Mucosa of rectum (tissue), 2 donors: ENCODE measurements at regions not wholly inside any gene's neighbourhood (a gene's known extent, or its start where the extent isn't known, plus 50 kb on each side); places are given as distances from the start of the nearest gene placed in this dataset.

Experiments used
- H3K27ac ChIP-seq, 2 donors: one replicate each; pipeline ENCODE4 v1.7.0; 2013; ENCODE audit warnings: inconsistent platforms in 2 of 2, low read depth in 2 of 2, low read length in 2 of 2
- H3K27me3 ChIP-seq, 2 donors: one replicate each; pipeline ENCODE4 v1.7.0; 2013; ENCODE audit warnings: low read length in 2 of 2; ENCODE audit not compliant: control insufficient read depth in 2 of 2, insufficient read depth in 2 of 2
- H3K36me3 ChIP-seq, 2 donors: one replicate each; pipeline ENCODE4 v1.7.0; 2013; ENCODE audit warnings: low read length in 2 of 2; ENCODE audit not compliant: control insufficient read depth in 2 of 2, insufficient read depth in 2 of 2
- H3K4me1 ChIP-seq, 2 donors: one replicate each; pipeline ENCODE4 v1.7.0; 2013; ENCODE audit warnings: low read length in 2 of 2, mild to moderate bottlenecking in 1 of 2; ENCODE audit not compliant: control insufficient read depth in 2 of 2, insufficient read depth in 2 of 2
- H3K4me3 ChIP-seq, 2 donors: one replicate each; pipeline ENCODE4 v1.7.0; 2013; ENCODE audit warnings: low read length in 2 of 2
- H3K9ac ChIP-seq, 2 donors: one replicate each; pipeline ENCODE4 v1.7.0; 2013; ENCODE audit warnings: low read length in 2 of 2, low read depth in 1 of 2, mild to moderate bottlenecking in 1 of 2
- H3K9me3 ChIP-seq, 2 donors: one replicate each; pipeline ENCODE4 v1.7.0; 2013; ENCODE audit warnings: low read length in 2 of 2; ENCODE audit not compliant: control insufficient read depth in 2 of 2
- donor health status: healthy.
- donor health status: Normal muscosa, but diverticular disease.

DNA sequence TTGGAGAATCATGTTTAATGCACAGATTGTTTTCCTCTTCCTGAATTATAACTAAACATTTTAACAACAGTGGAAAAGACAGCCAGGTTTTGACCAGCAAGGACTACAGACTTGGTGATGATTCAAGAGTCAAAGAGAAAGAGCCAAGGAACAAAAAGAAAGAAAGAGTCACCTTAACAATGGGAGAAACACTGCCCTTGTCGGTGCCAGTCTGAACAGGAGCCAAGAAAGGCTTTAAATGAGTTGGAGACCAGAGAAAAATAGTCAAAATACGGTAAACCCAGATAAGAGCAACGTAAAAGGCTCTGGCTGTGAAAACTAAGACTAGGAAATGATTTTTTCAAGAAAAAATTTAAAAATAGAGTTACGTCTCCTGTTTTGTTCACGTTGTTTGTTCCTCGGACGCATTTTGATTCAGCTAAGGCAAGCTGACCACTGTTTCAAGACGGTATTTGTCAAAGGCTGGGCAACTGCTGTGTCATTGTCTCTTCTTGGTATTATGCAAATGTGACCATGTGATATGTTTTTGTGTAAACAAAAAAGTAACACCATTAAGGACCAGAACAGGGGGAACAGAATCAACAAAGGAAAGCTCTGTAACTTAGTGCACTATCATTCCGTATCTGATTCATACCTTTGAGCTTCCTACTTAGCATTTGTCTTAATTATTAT is 634.5 kb downstream of the LIG4 start:
- Histone ChIP-seq H3K9me3 (no peaks in the 10 kb centered on the region), H3K4me3 (no peak overlapping the region), H3K36me3 (no peaks in the 10 kb centered on the region)

GRCh38 chr13:107576430-107576829 is 638.9 kb downstream of the LIG4 start:
- Histone ChIP-seq H3K36me3 (no peaks in the 10 kb centered on the region), H3K9me3 (no peaks in the 10 kb centered on the region), H3K9ac (no peak overlapping the region), H3K4me1 (no peaks in the 10 kb centered on the region), H3K27me3 (no peaks in the 10 kb centered on the region), H3K27ac (no peak overlapping the region), H3K4me3 (no peak overlapping the region)

More for the DNA sequence above, 634.5 kb downstream of the LIG4 start:
- Histone ChIP-seq H3K27me3 (no peaks in the 10 kb centered on the region), H3K9ac (no peak overlapping the region), H3K4me1 (no peaks in the 10 kb centered on the region), H3K27ac (no peak overlapping the region)

- no peak overlapping the region for H3K9ac ChIP-seq
- H3K4me3 ChIP-seq: no peak overlapping the region
- H3K27me3 ChIP-seq: no peaks in the 10 kb centered on the region
- H3K9me3 ChIP-seq: no peaks in the 10 kb centered on the region
- H3K27ac ChIP-seq: no peak overlapping the region
- H3K36me3 ChIP-seq: no peaks in the 10 kb centered on the region
- H3K4me1 ChIP-seq: no peaks in the 10 kb centered on the region
Measured at GRCh38 chr13:107574517-107575210, 640.7 kb downstream of the LIG4 start.

DNA sequence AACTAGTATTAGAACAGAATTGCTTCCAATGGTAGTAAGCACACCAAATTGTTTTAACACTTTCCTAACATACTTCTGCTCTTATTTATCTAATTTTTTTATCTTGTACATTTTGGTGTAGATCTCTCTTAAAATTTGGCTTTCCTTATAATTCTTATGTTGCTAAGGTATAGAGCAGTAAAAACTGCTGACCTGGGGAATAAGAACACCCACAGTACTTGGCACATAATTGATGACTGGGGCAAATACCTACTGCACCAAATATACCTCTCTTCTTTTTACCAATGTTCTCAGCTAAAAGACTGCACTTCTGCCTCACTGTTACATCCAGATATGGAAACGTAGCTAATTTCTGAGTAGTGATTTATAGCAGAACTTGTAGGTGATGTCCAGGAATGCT is 642.2 kb downstream of the LIG4 start:
- Histone ChIP-seq H3K9me3 (no peaks in the 10 kb centered on the region), H3K27ac (no peak overlapping the region), H3K4me3 (no peak overlapping the region), H3K4me1 (no peaks in the 10 kb centered on the region), H3K9ac (no peak overlapping the region), H3K27me3 (no peaks in the 10 kb centered on the region), H3K36me3 (no peaks in the 10 kb centered on the region)

DNA sequence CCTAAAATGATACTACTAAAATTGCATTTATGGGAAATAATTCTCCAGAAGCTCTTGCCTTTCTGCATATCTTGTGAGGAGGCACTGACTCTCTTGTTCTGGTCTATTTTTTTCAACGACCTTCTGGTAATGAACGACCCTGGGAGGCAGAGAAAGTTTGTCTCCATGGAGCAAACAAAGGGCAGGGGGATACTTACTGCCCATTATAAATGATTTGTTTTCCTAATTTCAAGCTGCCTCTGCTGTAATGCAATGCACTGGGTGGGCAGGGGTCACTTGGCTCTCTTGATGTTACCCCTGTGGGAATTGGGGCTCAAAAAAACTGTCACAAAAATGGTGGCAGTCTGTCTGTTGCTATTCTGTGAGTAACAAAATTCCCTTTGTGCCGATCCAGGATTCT is 643.2 kb downstream of the LIG4 start:
- no peaks in the 10 kb centered on the region for H3K27me3 ChIP-seq
- H3K36me3 ChIP-seq: no peaks in the 10 kb centered on the region
- H3K9ac ChIP-seq: no peak overlapping the region
- H3K9me3 ChIP-seq: no peaks in the 10 kb centered on the region
- no peak overlapping the region for H3K27ac ChIP-seq
- H3K4me1 ChIP-seq: no peaks in the 10 kb centered on the region
- H3K4me3 ChIP-seq: no peak overlapping the region

GRCh38 chr13:107568181-107568580 is 647.2 kb downstream of the LIG4 start:
- H3K36me3 ChIP-seq: no peaks in the 10 kb centered on the region
- H3K4me1 ChIP-seq: no peaks in the 10 kb centered on the region
- H3K9me3 ChIP-seq: no peaks in the 10 kb centered on the region
- H3K4me3 ChIP-seq: no peak overlapping the region
- no peak overlapping the region for H3K9ac ChIP-seq
- no peak overlapping the region for H3K27ac ChIP-seq
- H3K27me3 ChIP-seq: no peaks in the 10 kb centered on the region

DNA sequence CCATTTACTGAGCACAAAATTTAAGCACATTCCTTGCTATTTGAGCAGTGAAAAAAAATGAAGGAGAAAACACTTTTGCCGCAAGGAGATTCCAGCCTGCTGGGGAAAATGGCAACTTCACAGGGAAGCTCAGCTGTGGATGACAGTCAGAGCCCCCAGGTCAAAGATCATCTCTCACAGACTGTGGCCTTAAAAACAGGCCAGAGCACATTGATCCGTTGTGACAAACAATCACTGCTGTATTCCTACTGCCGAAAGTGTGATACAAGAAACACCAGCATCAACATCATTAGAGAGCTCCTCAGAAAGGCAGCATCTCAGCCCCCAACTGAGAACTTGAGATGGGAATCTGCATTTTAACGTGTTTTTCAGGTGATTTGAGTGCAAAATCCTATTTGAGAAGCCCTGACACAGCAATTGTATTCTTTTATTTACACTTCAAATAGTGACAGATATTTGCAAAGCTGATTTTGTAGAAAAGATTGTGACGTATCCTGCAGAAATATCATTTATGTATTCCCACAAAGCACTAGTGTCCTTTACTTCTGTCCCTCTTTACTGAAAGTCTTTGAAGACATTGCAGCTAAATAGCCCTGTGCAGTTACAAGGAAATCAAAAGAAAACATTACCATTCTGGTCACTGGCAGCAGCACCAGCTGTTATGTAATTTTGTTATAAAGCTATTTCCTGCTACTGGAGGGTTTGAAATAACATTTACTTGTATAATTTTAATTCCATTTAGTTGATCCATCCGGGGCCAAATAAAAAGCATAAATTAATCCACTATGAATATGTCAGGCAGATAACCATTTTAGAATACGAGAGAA is 652.0 kb downstream of the LIG4 start:
- Histone ChIP-seq H3K27me3 (no peaks in the 10 kb centered on the region), H3K4me1 (no peaks in the 10 kb centered on the region), H3K36me3 (no peaks in the 10 kb centered on the region), H3K4me3 (no peak overlapping the region), H3K9me3 (no peaks in the 10 kb centered on the region), H3K9ac (no peak overlapping the region), H3K27ac (no peak overlapping the region)

DNA sequence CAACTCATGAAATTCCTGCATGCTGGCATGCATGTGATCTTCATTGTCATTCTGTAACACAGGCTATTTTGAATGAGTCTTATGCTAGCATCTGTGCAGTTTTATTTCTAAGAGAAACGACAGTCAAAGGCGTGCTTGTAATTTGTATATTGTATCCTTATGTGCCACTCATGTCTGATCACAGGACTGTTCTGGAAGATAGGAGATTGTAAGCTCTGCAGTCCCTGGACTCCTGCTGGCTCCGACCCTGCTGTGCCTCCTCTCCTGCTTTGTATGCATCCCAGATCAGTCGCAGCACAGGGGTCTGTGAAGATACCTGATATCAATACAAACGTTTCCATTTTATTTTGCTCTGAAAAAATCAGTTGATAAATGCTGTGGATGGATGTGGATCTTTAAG is 653.1 kb downstream of the LIG4 start:
- Histone ChIP-seq H3K4me1 (no peaks in the 10 kb centered on the region), H3K4me3 (no peak overlapping the region), H3K9me3 (no peaks in the 10 kb centered on the region), H3K27ac (no peak overlapping the region), H3K27me3 (no peaks in the 10 kb centered on the region), H3K36me3 (no peaks in the 10 kb centered on the region), H3K9ac (no peak overlapping the region)

GRCh38 chr13:107554460-107554859 is 660.9 kb downstream of the LIG4 start:
- Histone ChIP-seq H3K9me3 (peaks cover 0 to 2% of the 10 kb centered on the region in 2 donors), H3K4me3 (no peak overlapping the region), H3K4me1 (no peaks in the 10 kb centered on the region), H3K27me3 (no peaks in the 10 kb centered on the region), H3K36me3 (no peaks in the 10 kb centered on the region), H3K9ac (no peak overlapping the region), H3K27ac (no peak overlapping the region)

DNA sequence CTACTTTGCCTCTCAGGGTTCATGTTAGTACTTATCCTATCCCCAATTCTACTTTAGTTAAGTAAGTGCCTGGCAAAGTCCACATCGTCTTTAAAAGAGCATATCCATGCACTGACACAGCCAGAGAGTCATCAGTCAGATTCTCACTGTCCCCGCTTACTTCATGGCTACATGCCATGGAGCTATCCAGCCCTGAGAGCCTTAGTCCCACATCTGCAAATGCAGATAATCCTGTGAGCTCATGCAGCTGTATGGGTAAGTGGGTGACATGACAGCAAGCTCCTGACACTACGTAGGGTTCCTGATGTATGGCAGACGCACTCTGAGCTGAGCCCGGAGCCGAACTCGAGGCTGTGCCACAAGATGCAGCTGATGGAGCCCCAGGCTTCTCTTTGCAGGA is 661.5 kb downstream of the LIG4 start:
- H3K9ac ChIP-seq: no peak overlapping the region
- no peaks in the 10 kb centered on the region for H3K4me1 ChIP-seq
- H3K27me3 ChIP-seq: no peaks in the 10 kb centered on the region
- H3K4me3 ChIP-seq: no peak overlapping the region
- H3K36me3 ChIP-seq: no peaks in the 10 kb centered on the region
- H3K9me3 ChIP-seq: peaks cover 0 to 2% of the 10 kb centered on the region in 2 donors
- no peak overlapping the region for H3K27ac ChIP-seq
